HEK293 (cell line): ENCODE measurements at regions not wholly inside any gene's neighbourhood (a gene's known extent, or its start where the extent isn't known, plus 50 kb on each side); places are given as distances from the start of the nearest gene placed in this dataset.

Source experiments
- CTCF ChIA-PET: fragments of 350-600 bp; formaldehyde crosslinking; extraction: SDS; loops from one replicate; lab custom pipeline; 2021; ENCODE audit warnings: antibody characterized with exemption; lab: Yijun Ruan, JAX
- POLR2A ChIA-PET: fragments of 300-600 bp; formaldehyde crosslinking; extraction: SDS; loops from one replicate; lab custom pipeline; 2020; ENCODE audit warnings: antibody characterized with exemption, inconsistent platforms; lab: Yijun Ruan, JAX
- H3K27ac ChIP-seq: fragments of 200-500 bp; sonication (Bioruptor generic); 2 replicates; pipeline ENCODE4 v1.5.1; 2014; ENCODE audit warnings: low read depth, low read length, control low read depth, inconsistent platforms; ENCODE audit errors: extremely low read depth
- H3K36me3 ChIP-seq, 2 experiments: fragments of 200-500 bp in 1 of 2; sonication (Bioruptor generic) in 1 of 2; 1 replicate in 1 of 2; 2 replicates in 1 of 2; pipeline ENCODE4 v1.5.1; 2014 to 2017; ENCODE audit warnings: inconsistent platforms in 2 of 2, low read length in 2 of 2; ENCODE audit not compliant: control insufficient read depth in 2 of 2, insufficient read depth in 1 of 2
- H3K4me1 ChIP-seq: fragments of 200-500 bp; sonication (Bioruptor generic); 2 replicates; pipeline ENCODE4 v1.5.1; 2014; ENCODE audit warnings: mild to moderate bottlenecking, low read length, inconsistent platforms; ENCODE audit not compliant: control insufficient read depth, insufficient read depth
- H3K4me3 ChIP-seq: 2 replicates; pipeline ENCODE4 v1.5.1; 2011; ENCODE audit warnings: low read depth, mild to moderate bottlenecking, control low read depth, low read length, moderate library complexity
- H3K9me3 ChIP-seq: fragments of 200-500 bp; sonication (Bioruptor generic); 2 replicates; pipeline ENCODE4 v1.5.1; 2014; ENCODE audit warnings: low read depth, low read length, inconsistent platforms; ENCODE audit not compliant: control insufficient read depth, insufficient read depth
- BCL11A ChIP-seq: fragments of 450-650 bp; formaldehyde crosslinking; IDR thresholded peaks from 2 replicates; pipeline ENCODE4 v1.5.1; 2016; ENCODE audit warnings: low read depth, missing biosample characterization, missing genetic modification characterization
- HOXD13 ChIP-seq: sonication (generic); formaldehyde crosslinking; IDR thresholded peaks from 2 replicates; pipeline ENCODE4 v1.8.0; 2022; ENCODE audit warnings: missing genetic modification reagents, borderline replicate concordance
- KLF8 ChIP-seq: fragments of 450-650 bp; formaldehyde crosslinking; IDR thresholded peaks from 2 replicates; pipeline ENCODE4 v1.5.1; 2016; ENCODE audit warnings: missing biosample characterization, missing genetic modification characterization
- KLF9 ChIP-seq: fragments of 450-650 bp; formaldehyde crosslinking; IDR thresholded peaks from 2 replicates; pipeline ENCODE4 v1.5.1; 2016; ENCODE audit warnings: missing biosample characterization, missing genetic modification characterization, low read depth
- MYNN ChIP-seq: fragments of 450-650 bp; formaldehyde crosslinking; IDR thresholded peaks from 2 replicates; pipeline ENCODE4 v1.5.1; 2016; ENCODE audit warnings: missing biosample characterization, missing genetic modification characterization, borderline replicate concordance
- TCF7L2 ChIP-seq: IDR thresholded peaks from 2 replicates; pipeline ENCODE4 v1.6.1; 2011; ENCODE audit warnings: low read depth, mild to moderate bottlenecking, inconsistent platforms, low read length, moderate library complexity, borderline replicate concordance
- ZBTB17 ChIP-seq: fragments of 450-650 bp; formaldehyde crosslinking; IDR thresholded peaks from 2 replicates; pipeline ENCODE4 v1.5.1; 2016; ENCODE audit warnings: missing biosample characterization, missing genetic modification characterization
- ZFP3 ChIP-seq: fragments of 450-650 bp; formaldehyde crosslinking; IDR thresholded peaks from 2 replicates; pipeline ENCODE4 v1.5.1; 2016; ENCODE audit warnings: low read depth, missing biosample characterization, missing genetic modification characterization
- ZFP37 ChIP-seq: fragments of 450-650 bp; formaldehyde crosslinking; IDR thresholded peaks from 2 replicates; pipeline ENCODE4 v1.5.1; 2016; ENCODE audit warnings: missing biosample characterization, missing genetic modification characterization
- ZFP69B ChIP-seq: fragments of 450-650 bp; formaldehyde crosslinking; IDR thresholded peaks from 2 replicates; pipeline ENCODE4 v1.5.1; 2016; ENCODE audit warnings: missing biosample characterization, missing genetic modification characterization
- ZNF16 ChIP-seq: fragments of 450-650 bp; formaldehyde crosslinking; IDR thresholded peaks from 2 replicates; pipeline ENCODE4 v1.5.1; 2016; ENCODE audit warnings: low read depth, missing biosample characterization, missing genetic modification characterization
- ZNF211 ChIP-seq: fragments of 450-650 bp; formaldehyde crosslinking; IDR thresholded peaks from 2 replicates; pipeline ENCODE4 v1.5.1; 2016; ENCODE audit warnings: low read depth, missing biosample characterization, missing genetic modification characterization
- ZNF248 ChIP-seq: fragments of 450-650 bp; formaldehyde crosslinking; IDR thresholded peaks from 2 replicates; pipeline ENCODE4 v1.5.1; 2017; ENCODE audit warnings: missing biosample characterization, missing genetic modification characterization
- ZNF302 ChIP-seq: fragments of 450-650 bp; formaldehyde crosslinking; IDR thresholded peaks from 2 replicates; pipeline ENCODE4 v1.5.1; 2016; ENCODE audit warnings: missing biosample characterization, missing genetic modification characterization, low read depth
- ZNF350 ChIP-seq: fragments of 450-650 bp; formaldehyde crosslinking; IDR thresholded peaks from 2 replicates; pipeline ENCODE4 v1.5.0; 2017; ENCODE audit warnings: missing biosample characterization, mild to moderate bottlenecking, missing genetic modification characterization
- ZNF366 ChIP-seq: fragments of 450-650 bp; formaldehyde crosslinking; conservative IDR thresholded peaks from 2 replicates; pipeline ENCODE4 v1.5.1; 2016; ENCODE audit warnings: missing biosample characterization, missing genetic modification characterization
- ZNF404 ChIP-seq: fragments of 450-650 bp; formaldehyde crosslinking; IDR thresholded peaks from 2 replicates; pipeline ENCODE4 v1.5.1; 2017; ENCODE audit warnings: missing biosample characterization, missing genetic modification characterization
- ZNF48 ChIP-seq: fragments of 450-650 bp; formaldehyde crosslinking; IDR thresholded peaks from 2 replicates; pipeline ENCODE4 v1.5.1; 2016; ENCODE audit warnings: missing biosample characterization, missing genetic modification characterization
- ZNF529 ChIP-seq: fragments of 450-650 bp; formaldehyde crosslinking; IDR thresholded peaks from 2 replicates; pipeline ENCODE4 v1.5.1; 2017; ENCODE audit warnings: missing genetic modification characterization, missing biosample characterization; ENCODE audit not compliant: insufficient replicate concordance
- ZNF549 ChIP-seq: fragments of 450-650 bp; IDR thresholded peaks from 2 replicates; pipeline ENCODE4 v1.5.1; 2018; ENCODE audit warnings: missing biosample characterization, missing genetic modification characterization, mild to moderate bottlenecking, inconsistent platforms, moderate library complexity
- ZNF596 ChIP-seq: fragments of 450-650 bp; IDR thresholded peaks from 2 replicates; pipeline ENCODE4 v1.5.0; 2018; ENCODE audit warnings: missing biosample characterization, mild to moderate bottlenecking, missing genetic modification characterization, moderate library complexity
- ZNF600 ChIP-seq: fragments of 450-650 bp; formaldehyde crosslinking; IDR thresholded peaks from 2 replicates; pipeline ENCODE4 v1.5.1; 2016; ENCODE audit warnings: missing biosample characterization, missing genetic modification characterization
- ZNF621 ChIP-seq: fragments of 450-650 bp; formaldehyde crosslinking; IDR thresholded peaks from 2 replicates; pipeline ENCODE4 v1.5.1; 2017; ENCODE audit warnings: missing biosample characterization, missing genetic modification characterization
- ZNF626 ChIP-seq: fragments of 450-650 bp; sonication (Bioruptor Pico); formaldehyde crosslinking; IDR thresholded peaks from 2 replicates; pipeline ENCODE4 v1.5.1; 2018; ENCODE audit warnings: missing biosample characterization, missing genetic modification characterization, inconsistent platforms
- ZNF658 ChIP-seq: fragments of 450-650 bp; formaldehyde crosslinking; IDR thresholded peaks from 2 replicates; pipeline ENCODE4; 2016; ENCODE audit warnings: missing biosample characterization, missing genetic modification characterization
- ZNF776 ChIP-seq: fragments of 450-650 bp; formaldehyde crosslinking; IDR thresholded peaks from 2 replicates; pipeline ENCODE4 v1.5.0; 2017; ENCODE audit warnings: missing biosample characterization, missing genetic modification characterization, borderline replicate concordance
- ZXDB ChIP-seq: fragments of 450-650 bp; formaldehyde crosslinking; IDR thresholded peaks from 2 replicates; pipeline ENCODE4 v1.5.1; 2016; ENCODE audit warnings: missing biosample characterization, missing genetic modification characterization
- TF ChIP-seq, protein P1 (sequence below): fragments of 450-650 bp; formaldehyde crosslinking; IDR thresholded peaks from 2 replicates; pipeline ENCODE4 v1.5.1; 2016; ENCODE audit warnings: missing biosample characterization, missing genetic modification characterization
- TF ChIP-seq, protein P2 (sequence below): fragments of 450-650 bp; formaldehyde crosslinking; IDR thresholded peaks from 2 replicates; pipeline ENCODE4 v1.5.1; 2016; ENCODE audit warnings: missing biosample characterization, missing genetic modification characterization
- TF ChIP-seq, protein P3 (sequence below): fragments of 450-650 bp; formaldehyde crosslinking; IDR thresholded peaks from 2 replicates; pipeline ENCODE4; 2016; ENCODE audit warnings: missing biosample characterization, missing genetic modification characterization
- TF ChIP-seq, protein P4 (sequence below): fragments of 450-650 bp; formaldehyde crosslinking; IDR thresholded peaks from 2 replicates; pipeline ENCODE4 v1.5.1; 2016; ENCODE audit warnings: missing biosample characterization, missing genetic modification characterization

DNA sequence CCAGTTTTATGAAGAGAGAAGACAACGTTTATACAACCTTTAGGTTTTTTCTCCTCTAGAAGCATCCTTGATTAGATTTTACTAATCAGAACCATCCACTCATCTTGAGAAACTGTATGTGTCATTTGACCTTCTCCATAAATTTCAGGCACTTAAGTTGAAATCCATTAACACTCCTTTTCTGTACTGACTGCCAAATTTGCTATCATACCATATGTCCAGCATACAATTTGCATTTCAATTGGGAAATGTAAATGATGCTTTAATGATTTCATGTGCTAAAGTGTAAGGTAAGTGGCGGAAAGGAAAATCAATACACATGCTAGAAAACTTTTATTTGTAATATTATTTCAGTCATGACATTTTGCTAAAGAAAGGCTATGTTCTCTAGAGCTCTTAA is 731.6 kb downstream of the GBE1 start:
- ChIA-PET POLR2A (no interaction called here), CTCF (no interaction called here)
- H3K4me3 ChIP-seq: no peak overlapping the region
- TF ChIP-seq KLF8: no peak
- no peak for TF ChIP-seq ZFP69B (tag by site-specific recombination)
- TF ChIP-seq ZNF549: no peak
- TF ChIP-seq ZNF48: no peak
- H3K4me1 ChIP-seq: no peaks in the 10 kb centered on the region
- H3K27ac ChIP-seq: no peak overlapping the region
- no peaks in the 10 kb centered on the region for H3K9me3 ChIP-seq
- no peaks in the 10 kb centered on the region for H3K36me3 ChIP-seq

DNA sequence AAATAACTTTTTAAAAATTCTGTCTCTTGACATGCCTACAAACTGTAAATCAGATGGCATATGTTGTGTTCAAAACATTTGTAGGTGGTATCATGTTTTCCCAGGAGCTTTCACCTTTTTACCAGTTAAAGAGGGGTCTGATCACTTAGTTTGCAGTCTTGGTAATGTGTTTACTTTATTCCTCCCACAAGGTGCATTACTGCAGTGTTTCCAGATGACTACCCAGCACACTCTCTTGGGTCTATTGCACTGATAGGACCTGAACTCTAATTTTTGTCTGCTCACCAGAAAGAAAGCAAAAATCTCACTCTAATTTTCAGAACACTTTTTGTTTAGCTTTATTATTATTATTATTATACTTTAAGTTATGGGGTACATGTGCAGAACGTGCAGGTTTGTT is 734.1 kb downstream of the GBE1 start:
- H3K9me3 ChIP-seq: no peaks in the 10 kb centered on the region
- no peaks in the 10 kb centered on the region for H3K4me1 ChIP-seq
- no peak for TF ChIP-seq BCL11A (tag by site-specific recombination)
- no peak for TF ChIP-seq ZFP3 (tag by site-specific recombination)
- TF ChIP-seq, protein P1, sequence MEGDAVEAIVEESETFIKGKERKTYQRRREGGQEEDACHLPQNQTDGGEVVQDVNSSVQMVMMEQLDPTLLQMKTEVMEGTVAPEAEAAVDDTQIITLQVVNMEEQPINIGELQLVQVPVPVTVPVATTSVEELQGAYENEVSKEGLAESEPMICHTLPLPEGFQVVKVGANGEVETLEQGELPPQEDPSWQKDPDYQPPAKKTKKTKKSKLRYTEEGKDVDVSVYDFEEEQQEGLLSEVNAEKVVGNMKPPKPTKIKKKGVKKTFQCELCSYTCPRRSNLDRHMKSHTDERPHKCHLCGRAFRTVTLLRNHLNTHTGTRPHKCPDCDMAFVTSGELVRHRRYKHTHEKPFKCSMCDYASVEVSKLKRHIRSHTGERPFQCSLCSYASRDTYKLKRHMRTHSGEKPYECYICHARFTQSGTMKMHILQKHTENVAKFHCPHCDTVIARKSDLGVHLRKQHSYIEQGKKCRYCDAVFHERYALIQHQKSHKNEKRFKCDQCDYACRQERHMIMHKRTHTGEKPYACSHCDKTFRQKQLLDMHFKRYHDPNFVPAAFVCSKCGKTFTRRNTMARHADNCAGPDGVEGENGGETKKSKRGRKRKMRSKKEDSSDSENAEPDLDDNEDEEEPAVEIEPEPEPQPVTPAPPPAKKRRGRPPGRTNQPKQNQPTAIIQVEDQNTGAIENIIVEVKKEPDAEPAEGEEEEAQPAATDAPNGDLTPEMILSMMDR (tag by site-specific recombination): no peak
- no peak for TF ChIP-seq ZNF366 (tag by site-specific recombination)
- no peak for TF ChIP-seq ZNF302
- TF ChIP-seq, protein P2, sequence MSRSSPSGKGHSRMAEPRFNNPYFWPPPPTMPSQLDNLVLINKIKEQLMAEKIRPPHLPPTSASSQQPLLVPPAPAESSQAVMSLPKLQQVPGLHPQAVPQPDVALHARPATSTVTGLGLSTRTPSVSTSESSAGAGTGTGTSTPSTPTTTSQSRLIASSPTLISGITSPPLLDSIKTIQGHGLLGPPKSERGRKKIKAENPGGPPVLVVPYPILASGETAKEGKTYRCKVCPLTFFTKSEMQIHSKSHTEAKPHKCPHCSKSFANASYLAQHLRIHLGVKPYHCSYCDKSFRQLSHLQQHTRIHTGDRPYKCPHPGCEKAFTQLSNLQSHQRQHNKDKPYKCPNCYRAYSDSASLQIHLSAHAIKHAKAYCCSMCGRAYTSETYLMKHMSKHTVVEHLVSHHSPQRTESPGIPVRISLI: no peak
- no peak for TF ChIP-seq ZNF626
- TF ChIP-seq ZNF16: no peak
- no peak for TF ChIP-seq KLF9 (tag by site-specific recombination)
- no peak for TF ChIP-seq ZNF596
- TF ChIP-seq ZBTB17: no peak
- POLR2A ChIA-PET: no interaction called here
- H3K36me3 ChIP-seq: no peaks in the 10 kb centered on the region
- H3K27ac ChIP-seq: no peak overlapping the region
- no peak overlapping the region for H3K4me3 ChIP-seq
- CTCF ChIA-PET: interaction anchor here (0.7 kb wide), 1 partner anchor 1290 kb away, joined by 5 read pairs; no protein-coding TSS in a partner anchor

DNA sequence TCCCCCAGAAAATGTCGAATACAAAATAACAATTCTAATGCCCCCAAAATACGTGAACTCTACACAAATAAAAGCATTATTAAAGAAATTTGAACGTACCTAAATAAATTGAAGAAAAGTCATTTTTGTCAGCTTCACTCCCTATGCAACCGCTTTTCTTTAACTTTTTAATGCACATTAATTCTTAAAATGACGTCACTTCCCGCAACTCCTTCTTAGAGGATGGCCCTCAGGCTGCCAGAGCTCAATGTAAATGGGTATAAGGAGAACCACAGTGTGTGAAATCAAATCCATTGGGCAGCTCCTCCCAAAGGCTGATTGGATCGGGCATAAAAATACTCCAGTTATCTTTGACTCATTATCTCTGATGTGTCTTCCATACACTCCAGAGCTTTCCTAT is 736.9 kb downstream of the GBE1 start:
- TF ChIP-seq ZNF248 (tag by site-specific recombination) (no peak), ZNF776 (tag by site-specific recombination) (no peak), ZNF529 (tag by site-specific recombination) (no peak), ZNF404 (tag by site-specific recombination) (no peak), ZNF211 (tag by site-specific recombination) (no peak), ZNF621 (tag by site-specific recombination) (no peak), ZXDB (no peak), HOXD13 (CRISPR knock-in tag) (no peak), ZNF350 (no peak), ZNF658 (tag by site-specific recombination) (no peak), TCF7L2 (no peak), ZNF600 (no peak), MYNN (tag by site-specific recombination) (no peak), ZFP37 (tag by site-specific recombination) (no peak)
- TF ChIP-seq, protein P3, sequence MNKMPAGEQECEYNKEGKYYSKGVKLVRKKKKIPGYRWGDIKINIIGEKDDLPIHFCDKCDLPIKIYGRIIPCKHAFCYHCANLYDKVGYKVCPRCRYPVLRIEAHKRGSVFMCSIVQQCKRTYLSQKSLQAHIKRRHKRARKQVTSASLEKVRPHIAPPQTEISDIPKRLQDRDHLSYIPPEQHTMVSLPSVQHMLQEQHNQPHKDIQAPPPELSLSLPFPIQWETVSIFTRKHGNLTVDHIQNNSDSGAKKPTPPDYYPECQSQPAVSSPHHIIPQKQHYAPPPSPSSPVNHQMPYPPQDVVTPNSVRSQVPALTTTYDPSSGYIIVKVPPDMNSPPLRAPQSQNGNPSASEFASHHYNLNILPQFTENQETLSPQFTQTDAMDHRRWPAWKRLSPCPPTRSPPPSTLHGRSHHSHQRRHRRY: no peak
- TF ChIP-seq, protein P4, sequence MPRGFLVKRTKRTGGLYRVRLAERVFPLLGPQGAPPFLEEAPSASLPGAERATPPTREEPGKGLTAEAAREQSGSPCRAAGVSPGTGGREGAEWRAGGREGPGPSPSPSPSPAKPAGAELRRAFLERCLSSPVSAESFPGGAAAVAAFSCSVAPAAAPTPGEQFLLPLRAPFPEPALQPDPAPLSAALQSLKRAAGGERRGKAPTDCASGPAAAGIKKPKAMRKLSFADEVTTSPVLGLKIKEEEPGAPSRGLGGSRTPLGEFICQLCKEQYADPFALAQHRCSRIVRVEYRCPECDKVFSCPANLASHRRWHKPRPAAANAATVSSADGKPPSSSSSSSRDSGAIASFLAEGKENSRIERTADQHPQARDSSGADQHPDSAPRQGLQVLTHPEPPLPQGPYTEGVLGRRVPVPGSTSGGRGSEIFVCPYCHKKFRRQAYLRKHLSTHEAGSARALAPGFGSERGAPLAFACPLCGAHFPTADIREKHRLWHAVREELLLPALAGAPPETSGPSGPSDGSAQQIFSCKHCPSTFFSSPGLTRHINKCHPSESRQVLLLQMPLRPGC (tag by site-specific recombination): no peak
- Histone ChIP-seq H3K9me3 (no peaks in the 10 kb centered on the region), H3K27ac (no peak overlapping the region), H3K4me3 (no peak overlapping the region), H3K36me3 (no peaks in the 10 kb centered on the region), H3K4me1 (no peaks in the 10 kb centered on the region)
- ChIA-PET CTCF (no interaction called here), POLR2A (no interaction called here)
